ENCODE measurements at regions not wholly inside any gene's neighbourhood (a gene's known extent, or its start where the extent isn't known, plus 50 kb on each side); places are given as distances from the start of the nearest gene placed in this dataset.

DNA sequence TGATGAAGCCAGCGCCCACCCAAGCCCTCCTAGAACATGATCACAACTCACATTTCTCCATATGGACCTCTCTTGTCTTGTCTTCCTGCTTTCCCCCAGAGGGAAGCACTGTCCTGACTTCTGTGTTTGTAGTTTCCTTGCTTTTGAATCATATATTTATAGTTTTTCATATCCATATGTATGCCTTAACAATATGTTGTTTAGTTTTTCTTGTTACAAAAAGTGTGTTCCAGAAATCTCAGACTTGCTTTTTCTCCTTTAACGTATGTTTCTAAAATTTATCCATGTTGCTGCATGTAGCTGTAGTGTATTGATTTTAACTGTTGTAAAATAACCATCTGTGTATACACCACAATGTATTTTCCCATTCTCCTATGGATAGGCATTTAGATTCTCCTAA lies 182.0 kb upstream of the SMIM23 start:
- TF ChIP-seq EZH2 (IDR thresholded peaks at IDR 0.05; ENCODE audit: insufficient read depth, poor library complexity, severe bottlenecking) (no peak), EZH2phosphoT487 (IDR thresholded peaks at IDR 0.05; ENCODE audit: insufficient read depth, low read depth) (no peak)

Measured in GM23248 (cell line).